MCF 10A (cell line): ENCODE measurements at regions not wholly inside any gene's neighbourhood (a gene's known extent, or its start where the extent isn't known, plus 50 kb on each side); places are given as distances from the start of the nearest gene placed in this dataset.

Source experiments
- BruUV-seq: library from RNA; stranded (reverse); fragments of 400-500 nt; replicated peaks from 2 replicates; lab custom pipeline; 2021; lab: Mats Ljungman, UMichigan
- CTCF ChIA-PET: fragments of 300-600 bp; sonication (Branson Sonifier 250); formaldehyde crosslinking; extraction: SDS; loops from one replicate; lab custom pipeline; 2021; ENCODE audit warnings: antibody characterized with exemption, inconsistent platforms; lab: Yijun Ruan, JAX
- POLR2A ChIA-PET: fragments of 300-600, 350-650 bp; sonication (Branson Sonifier 250); formaldehyde crosslinking; extraction: SDS; loops from one replicate; lab custom pipeline; 2020; ENCODE audit warnings: antibody characterized with exemption, inconsistent platforms; lab: Yijun Ruan, JAX
- DNase-seq: peaks from one replicate; pipeline ENCODE4 v3.0.0-alpha.2; 2018; ENCODE audit not compliant: unreplicated experiment
- H3K27ac Mint-ChIP-seq: one replicate; pipeline ENCODE4 v1.8.0; 2022; ENCODE audit warnings: mild to moderate bottlenecking, low read depth, mixed read lengths; ENCODE audit not compliant: unreplicated experiment
- H3K27me3 Mint-ChIP-seq: one replicate; pipeline ENCODE4 v1.8.0; 2022; ENCODE audit warnings: mixed read lengths; ENCODE audit not compliant: insufficient read depth, unreplicated experiment
- H3K36me3 Mint-ChIP-seq: one replicate; pipeline ENCODE4 v1.8.0; 2022; ENCODE audit warnings: mild to moderate bottlenecking, moderate library complexity, mixed read lengths; ENCODE audit not compliant: insufficient read depth, unreplicated experiment
- H3K4me1 Mint-ChIP-seq: one replicate; pipeline ENCODE4 v1.8.0; 2022; ENCODE audit warnings: mixed read lengths; ENCODE audit not compliant: insufficient read depth, unreplicated experiment
- H3K4me3 Mint-ChIP-seq: one replicate; pipeline ENCODE4 v1.8.0; 2022; ENCODE audit warnings: mild to moderate bottlenecking, moderate library complexity, mixed read lengths; ENCODE audit not compliant: unreplicated experiment
- H3K9me3 Mint-ChIP-seq: one replicate; pipeline ENCODE4 v1.8.0; 2022; ENCODE audit warnings: mixed read lengths; ENCODE audit not compliant: unreplicated experiment
- intact Hi-C: fragments of 100-400 bp; cut with micrococcal nuclease; formaldehyde crosslinking; loops from 2 replicates; pipeline ENCODE4 v1.14.1; 2022
- TF ChIP-seq, protein P1 (sequence below): fragments of 200-600 bp; IDR thresholded peaks from one replicate; pipeline ENCODE4 v1.8.0; 2022; ENCODE audit warnings: antibody characterized with exemption, mild to moderate bottlenecking; ENCODE audit not compliant: unreplicated experiment

DNA sequence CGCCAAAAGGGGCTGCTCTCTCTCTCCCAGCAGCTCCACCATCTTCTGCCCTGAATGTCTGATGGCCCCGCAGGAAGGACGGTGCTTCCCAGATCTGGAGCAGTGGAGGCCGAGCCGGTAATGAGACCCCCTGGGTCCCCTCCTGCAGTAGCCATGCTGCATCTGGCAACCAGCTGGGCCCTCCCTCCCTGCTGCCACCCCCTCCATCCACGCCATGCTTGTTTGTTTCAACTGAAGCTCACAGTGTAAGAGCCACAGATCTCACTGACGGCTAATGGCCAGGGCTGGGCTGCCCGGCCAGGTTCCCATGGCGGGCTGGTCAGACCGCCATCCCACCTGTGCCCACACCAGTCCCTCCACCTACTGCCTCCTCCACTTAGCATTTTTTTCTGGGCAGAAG is 260.8 kb downstream of the UACA start:
- Mint-ChIP-seq H3K27me3 (no peaks in the 10 kb centered on the region), H3K4me3 (no peak overlapping the region), H3K4me1 (peaks cover 30% of the 10 kb centered on the region), H3K9me3 (no peaks in the 10 kb centered on the region), H3K36me3 (no peaks in the 10 kb centered on the region), H3K27ac (no peak overlapping the region)
- ChIA-PET POLR2A (no interaction called here), CTCF (interaction anchor here (1.2 kb wide), 1 partner anchor 13 kb away, joined by 4 read pairs; no protein-coding TSS in a partner anchor)
- TF ChIP-seq, protein P1, sequence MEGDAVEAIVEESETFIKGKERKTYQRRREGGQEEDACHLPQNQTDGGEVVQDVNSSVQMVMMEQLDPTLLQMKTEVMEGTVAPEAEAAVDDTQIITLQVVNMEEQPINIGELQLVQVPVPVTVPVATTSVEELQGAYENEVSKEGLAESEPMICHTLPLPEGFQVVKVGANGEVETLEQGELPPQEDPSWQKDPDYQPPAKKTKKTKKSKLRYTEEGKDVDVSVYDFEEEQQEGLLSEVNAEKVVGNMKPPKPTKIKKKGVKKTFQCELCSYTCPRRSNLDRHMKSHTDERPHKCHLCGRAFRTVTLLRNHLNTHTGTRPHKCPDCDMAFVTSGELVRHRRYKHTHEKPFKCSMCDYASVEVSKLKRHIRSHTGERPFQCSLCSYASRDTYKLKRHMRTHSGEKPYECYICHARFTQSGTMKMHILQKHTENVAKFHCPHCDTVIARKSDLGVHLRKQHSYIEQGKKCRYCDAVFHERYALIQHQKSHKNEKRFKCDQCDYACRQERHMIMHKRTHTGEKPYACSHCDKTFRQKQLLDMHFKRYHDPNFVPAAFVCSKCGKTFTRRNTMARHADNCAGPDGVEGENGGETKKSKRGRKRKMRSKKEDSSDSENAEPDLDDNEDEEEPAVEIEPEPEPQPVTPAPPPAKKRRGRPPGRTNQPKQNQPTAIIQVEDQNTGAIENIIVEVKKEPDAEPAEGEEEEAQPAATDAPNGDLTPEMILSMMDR, result no peak
- no TSS peak for BruUV-seq
- DNase-seq, result no peak
- intact Hi-C loops, result no loop called here

DNA sequence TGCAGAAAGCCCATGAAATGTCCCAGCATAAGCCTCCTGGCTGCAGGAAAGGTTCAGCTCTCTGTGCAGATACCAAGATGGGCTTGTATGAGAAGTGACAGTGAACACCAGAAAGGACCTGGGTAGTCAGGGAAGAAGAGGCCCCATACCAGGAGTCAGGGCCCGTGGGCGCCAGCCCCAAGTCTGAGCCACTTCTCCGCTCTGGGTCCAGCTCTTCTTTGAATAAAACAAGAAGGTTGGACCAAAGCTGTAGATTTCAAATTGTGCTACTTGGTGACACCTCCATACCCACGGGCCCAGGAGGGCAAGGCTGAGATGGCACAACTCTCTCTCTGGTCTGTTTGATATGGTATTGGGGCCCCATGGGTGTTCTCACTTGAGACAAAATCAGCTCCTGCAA is 261.5 kb downstream of the UACA start:
- CTCF ChIA-PET, result interaction anchor here (0.6 to 1.2 kb wide), 3 partner anchors 12 to 67 kb away, joined by 3 to 4 read pairs (median 3); no protein-coding TSS in a partner anchor
- Mint-ChIP-seq H3K36me3 (no peaks in the 10 kb centered on the region), H3K9me3 (no peaks in the 10 kb centered on the region), H3K27ac (no peak overlapping the region), H3K4me3 (no peak overlapping the region), H3K4me1 (peaks cover 28% of the 10 kb centered on the region), H3K27me3 (no peaks in the 10 kb centered on the region)
- POLR2A ChIA-PET, result interaction anchor here (0.6 kb wide), 1 partner anchor 478 kb away, joined by 3 read pairs; no protein-coding TSS in a partner anchor
- TF ChIP-seq, protein P1, result no peak
- intact Hi-C loops, result no loop called here
- DNase-seq, result no peak
- BruUV-seq, result no TSS peak

DNA sequence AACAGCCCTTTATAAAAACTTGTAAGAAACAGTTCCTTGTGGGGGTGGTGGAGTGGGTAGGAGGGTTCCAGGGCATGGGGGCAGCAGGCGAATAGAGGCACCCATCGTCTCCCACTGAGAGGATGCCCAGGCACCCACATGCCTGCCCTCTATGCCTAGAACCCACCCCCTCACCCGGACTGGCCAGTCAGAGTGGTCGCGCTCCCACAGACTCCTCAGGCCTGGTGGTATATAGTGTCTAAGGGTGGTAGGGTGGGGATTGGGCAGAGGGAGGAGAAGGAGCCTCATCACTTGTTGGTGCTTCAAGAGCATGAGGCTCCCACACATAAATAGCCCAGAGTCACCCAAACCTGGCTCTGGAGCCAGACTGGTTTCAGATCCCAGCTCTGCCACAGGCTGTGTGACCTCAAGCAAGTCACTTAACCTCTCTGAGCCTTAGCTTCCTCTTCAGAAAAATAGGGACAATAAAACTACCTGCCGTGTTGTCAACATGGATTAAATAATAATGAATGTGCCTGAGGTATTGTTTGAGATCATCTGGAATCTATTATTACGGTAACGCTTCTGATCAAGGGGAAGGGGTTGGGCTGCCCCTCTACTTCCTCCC is 262.1 kb downstream of the UACA start:
- peaks cover 26% of the 10 kb centered on the region for H3K4me1 Mint-ChIP-seq
- TF ChIP-seq, protein P1, result no peak
- no peak for DNase-seq
- BruUV-seq, result no TSS peak
- H3K9me3 Mint-ChIP-seq, result no peaks in the 10 kb centered on the region
- no peaks in the 10 kb centered on the region for H3K27me3 Mint-ChIP-seq
- H3K4me3 Mint-ChIP-seq, result no peak overlapping the region
- POLR2A ChIA-PET, result interaction anchor here (0.6 kb wide), 1 partner anchor 477 kb away, joined by 3 read pairs; no protein-coding TSS in a partner anchor
- H3K27ac Mint-ChIP-seq, result no peak overlapping the region
- CTCF ChIA-PET, result interaction anchor here (0.6 to 1.2 kb wide), 3 partner anchors 12 to 67 kb away, joined by 3 to 4 read pairs (median 3); no protein-coding TSS in a partner anchor
- intact Hi-C loops, result no loop called here
- H3K36me3 Mint-ChIP-seq, result no peaks in the 10 kb centered on the region

DNA sequence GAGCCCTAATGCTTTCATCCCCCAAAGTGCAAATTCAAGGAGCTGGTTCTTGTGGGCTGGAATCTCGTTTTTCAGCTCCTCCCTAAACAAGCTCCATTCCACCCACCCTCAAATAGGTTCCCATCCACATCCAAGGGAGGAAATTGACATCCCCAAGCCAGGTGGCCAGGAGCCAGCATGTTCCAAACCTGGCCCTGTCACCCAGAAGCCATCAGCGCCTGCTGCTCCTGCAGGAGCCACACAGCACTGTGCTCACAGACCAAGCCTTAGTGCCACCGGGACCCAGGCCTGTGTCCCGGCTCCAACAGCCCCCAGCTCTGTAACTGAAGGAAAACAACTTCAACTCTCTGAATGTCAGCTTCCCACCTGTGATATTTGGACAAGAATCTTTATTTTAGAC is 263.6 kb downstream of the UACA start:
- TF ChIP-seq, protein P1, result no peak
- H3K4me3 Mint-ChIP-seq, result no peak overlapping the region
- H3K9me3 Mint-ChIP-seq, result no peaks in the 10 kb centered on the region
- no peak overlapping the region for H3K27ac Mint-ChIP-seq
- H3K36me3 Mint-ChIP-seq, result no peaks in the 10 kb centered on the region
- intact Hi-C loops, result no loop called here
- no TSS peak for BruUV-seq
- peaks cover 24% of the 10 kb centered on the region for H3K4me1 Mint-ChIP-seq
- ChIA-PET CTCF (interaction anchor here (1.0 to 1.9 kb wide), 2 partner anchors 11 to 33 kb away, joined by 4 to 11 read pairs; no protein-coding TSS in a partner anchor), POLR2A (interaction anchor here (0.6 to 1.4 kb wide), 3 partner anchors 8 to 789 kb away, joined by 3 read pairs; no protein-coding TSS in a partner anchor)
- H3K27me3 Mint-ChIP-seq, result no peaks in the 10 kb centered on the region
- no peak for DNase-seq
